ENCODE measurements at regions not wholly inside any gene's neighbourhood (a gene's known extent, or its start where the extent isn't known, plus 50 kb on each side); places are given as distances from the start of the nearest gene placed in this dataset.
"Not testable (repeated sequence)": the region's sequence is repeated elsewhere in the genome, so short reads cannot be mapped to it uniquely, and the experiment has no call there.

GRCh38 chrY:22113990-22114389 is 68.7 kb downstream of the RBMY1F start:
- not testable (repeated sequence) for DNase-seq

DNA sequence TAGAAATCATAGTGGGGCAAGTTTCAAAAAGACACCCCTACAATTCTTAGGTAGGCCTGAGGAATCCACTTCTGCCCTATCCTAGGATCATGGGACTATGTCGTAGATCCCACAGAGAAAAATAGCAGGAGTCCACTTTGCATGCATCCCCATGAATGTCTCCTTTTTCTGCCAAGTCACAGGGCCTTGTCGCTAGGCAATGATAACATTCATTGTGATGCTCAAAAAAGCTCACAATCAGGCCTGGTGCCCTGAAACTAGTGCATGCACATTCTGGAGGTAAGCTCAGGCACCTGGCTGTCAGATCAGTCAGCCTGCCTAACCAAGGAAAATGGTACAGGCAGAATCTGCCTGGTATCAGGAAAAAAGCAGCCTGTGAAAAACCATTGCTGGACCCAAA is 74.6 kb downstream of the RBMY1F start:
- not testable (repeated sequence) for DNase-seq

- DNase-seq, result not testable (repeated sequence)
These were observed 81.2 kb downstream of the RBMY1F start for GRCh38 chrY:22101547-22101946.

GRCh38 chrY:22097310-22097709 is 85.4 kb downstream of the RBMY1F start:
- not testable (repeated sequence) for DNase-seq

GRCh38 chrY:22085975-22086645 is 96.6 kb downstream of the RBMY1F start:
- DNase-seq, result not testable (repeated sequence)

DNA sequence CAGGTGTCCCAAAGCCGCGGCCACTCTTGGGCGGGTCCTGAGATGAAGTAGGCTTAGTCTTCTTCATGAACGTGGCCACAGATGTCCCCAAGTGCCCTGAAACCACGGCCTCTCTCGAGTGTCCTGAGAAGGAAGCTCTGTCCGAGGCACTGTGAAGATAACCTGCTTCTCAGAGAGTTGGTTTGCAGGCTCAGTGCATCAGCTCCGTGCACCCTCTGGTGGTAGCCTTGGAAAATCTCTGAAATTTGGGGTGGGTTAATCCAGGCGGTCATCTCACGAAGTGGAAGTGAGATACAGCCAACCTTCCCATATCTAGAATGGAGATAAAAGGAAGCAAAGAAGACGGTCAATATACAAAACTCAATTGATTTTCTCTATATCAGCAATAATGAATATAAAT is 110.5 kb downstream of the RBMY1F start:
- DNase-seq, result not testable (repeated sequence)

GRCh38 chrY:22060149-22060548 is 122.6 kb downstream of the RBMY1F start:
- not testable (repeated sequence) for DNase-seq

- not testable (repeated sequence) for DNase-seq
These were observed 95.2 kb upstream of the RBMY1E start for GRCh38 chrY:22013010-22013409.

- DNase-seq, result not testable (repeated sequence)
These were observed 83.3 kb upstream of the RBMY1E start for GRCh38 chrY:22001163-22001562.

DNA sequence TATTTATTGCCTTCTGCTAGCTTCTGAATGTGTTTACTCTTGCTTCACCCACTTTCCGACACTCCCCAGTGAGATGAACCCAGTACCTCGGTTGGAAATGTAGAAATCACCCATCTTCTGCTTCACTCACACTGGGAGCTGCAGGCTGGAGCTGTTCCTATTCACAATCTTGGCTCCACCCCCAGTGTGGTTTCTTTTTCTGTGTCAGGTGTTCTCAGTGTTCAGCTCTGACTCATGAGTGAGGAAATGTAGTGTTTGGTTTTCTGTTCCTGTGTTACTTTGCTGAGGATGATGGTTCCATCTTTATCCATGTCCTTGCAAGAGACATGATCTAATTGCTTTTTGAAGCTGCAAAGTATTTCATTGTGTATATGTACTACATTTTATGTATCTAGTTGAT is 69.4 kb upstream of the RBMY1E start:
- DNase-seq, result not testable (repeated sequence)

GRCh38 chrY:21980937-21981336 is 63.1 kb upstream of the RBMY1E start:
- not testable (repeated sequence) for DNase-seq

GRCh38 chrY:21980348-21980747 is 62.5 kb upstream of the RBMY1E start:
- DNase-seq, result not testable (repeated sequence)

DNA sequence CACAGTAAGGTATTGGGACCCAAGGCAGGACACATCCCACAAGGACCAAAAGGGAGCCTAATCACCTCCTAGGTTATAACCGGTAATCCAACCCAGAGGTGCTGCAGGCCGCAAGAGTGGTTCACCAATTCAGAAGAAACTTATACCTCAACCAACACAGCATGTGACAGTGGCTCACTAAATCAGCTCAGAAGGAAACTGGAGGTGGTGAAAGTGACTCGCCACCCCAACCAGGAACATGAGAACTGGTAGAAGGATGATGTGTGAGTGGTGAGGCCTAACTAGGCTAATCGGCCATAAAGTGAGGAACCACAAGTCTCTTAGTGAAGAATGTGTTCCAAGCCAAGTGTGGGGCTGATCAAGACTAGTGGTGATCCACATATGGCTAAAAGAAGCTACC is 61.3 kb upstream of the RBMY1E start:
- DNase-seq, result peak; percentile 0

DNA sequence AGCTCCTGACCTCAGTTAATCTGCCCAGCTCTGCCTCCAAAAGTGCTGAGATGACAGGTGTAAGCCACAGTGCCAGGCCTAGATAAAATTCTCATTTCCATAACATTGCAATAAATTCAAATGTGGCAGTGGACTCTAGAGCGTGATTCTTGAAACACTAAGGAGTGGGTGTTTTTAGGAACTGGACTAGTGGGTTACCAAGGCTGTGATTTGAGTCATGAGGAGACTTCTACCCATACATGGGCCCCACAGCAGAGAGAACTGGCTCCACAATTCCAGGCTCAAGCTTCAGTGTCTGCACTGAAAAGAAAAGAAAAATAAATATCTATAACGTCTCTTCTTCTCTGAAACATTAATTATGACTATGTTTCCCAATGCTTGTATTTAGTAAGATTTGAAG is 60.4 kb upstream of the RBMY1E start:
- not testable (repeated sequence) for DNase-seq
